ENCODE measurements at regions not wholly inside any gene's neighbourhood (a gene's known extent, or its start where the extent isn't known, plus 50 kb on each side); places are given as distances from the start of the nearest gene placed in this dataset.

DNA sequence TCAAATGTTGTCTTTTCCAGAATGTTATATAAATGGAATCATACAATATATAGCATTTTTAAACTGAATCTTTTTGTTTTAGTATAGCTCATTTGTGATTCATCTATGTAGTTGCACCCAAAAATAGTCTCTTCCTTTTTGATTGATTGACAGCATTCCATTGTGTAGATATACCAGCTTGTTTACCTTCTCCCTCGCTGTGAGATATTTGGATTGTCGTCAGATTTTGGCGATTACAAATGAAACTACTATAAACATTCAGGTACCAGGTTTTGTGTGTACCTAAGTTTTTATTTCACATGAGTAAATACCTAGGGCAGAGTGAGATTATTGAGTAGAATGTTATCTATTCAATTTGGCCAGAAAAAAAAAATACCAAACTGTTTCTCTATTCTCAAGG lies 584.7 kb upstream of the SORCS1 start:
- 75% methylated on average over 3 of the region's 3 CpGs for WGBS
- DNase-seq (ENCODE audit: extremely low spot score), result no peak
- intact Hi-C loops (cut with DNase I), result no loop called here
- no peak overlapping the region for H3K27ac ChIP-seq (replicated peaks in 1 of 4)
- no peaks in the 10 kb centered on the region for H3K27me3 ChIP-seq
- TF ChIP-seq, protein P1, sequence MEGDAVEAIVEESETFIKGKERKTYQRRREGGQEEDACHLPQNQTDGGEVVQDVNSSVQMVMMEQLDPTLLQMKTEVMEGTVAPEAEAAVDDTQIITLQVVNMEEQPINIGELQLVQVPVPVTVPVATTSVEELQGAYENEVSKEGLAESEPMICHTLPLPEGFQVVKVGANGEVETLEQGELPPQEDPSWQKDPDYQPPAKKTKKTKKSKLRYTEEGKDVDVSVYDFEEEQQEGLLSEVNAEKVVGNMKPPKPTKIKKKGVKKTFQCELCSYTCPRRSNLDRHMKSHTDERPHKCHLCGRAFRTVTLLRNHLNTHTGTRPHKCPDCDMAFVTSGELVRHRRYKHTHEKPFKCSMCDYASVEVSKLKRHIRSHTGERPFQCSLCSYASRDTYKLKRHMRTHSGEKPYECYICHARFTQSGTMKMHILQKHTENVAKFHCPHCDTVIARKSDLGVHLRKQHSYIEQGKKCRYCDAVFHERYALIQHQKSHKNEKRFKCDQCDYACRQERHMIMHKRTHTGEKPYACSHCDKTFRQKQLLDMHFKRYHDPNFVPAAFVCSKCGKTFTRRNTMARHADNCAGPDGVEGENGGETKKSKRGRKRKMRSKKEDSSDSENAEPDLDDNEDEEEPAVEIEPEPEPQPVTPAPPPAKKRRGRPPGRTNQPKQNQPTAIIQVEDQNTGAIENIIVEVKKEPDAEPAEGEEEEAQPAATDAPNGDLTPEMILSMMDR (IDR thresholded peaks at IDR 0.05), result no peak
- TF ChIP-seq POLR2A (IDR thresholded peaks at IDR 0.05; ENCODE audit: low read depth) (no peak), EP300 (IDR thresholded peaks at IDR 0.05) (no peak), POLR2AphosphoS5 (IDR thresholded peaks at IDR 0.05) (no peak)
- no peaks in the 10 kb centered on the region for H3K36me3 ChIP-seq
- H3K4me3 ChIP-seq, result no peak overlapping the region
- no peaks in the 10 kb centered on the region for H3K9me3 ChIP-seq
- H3K4me1 ChIP-seq, result no peaks in the 10 kb centered on the region

DNA sequence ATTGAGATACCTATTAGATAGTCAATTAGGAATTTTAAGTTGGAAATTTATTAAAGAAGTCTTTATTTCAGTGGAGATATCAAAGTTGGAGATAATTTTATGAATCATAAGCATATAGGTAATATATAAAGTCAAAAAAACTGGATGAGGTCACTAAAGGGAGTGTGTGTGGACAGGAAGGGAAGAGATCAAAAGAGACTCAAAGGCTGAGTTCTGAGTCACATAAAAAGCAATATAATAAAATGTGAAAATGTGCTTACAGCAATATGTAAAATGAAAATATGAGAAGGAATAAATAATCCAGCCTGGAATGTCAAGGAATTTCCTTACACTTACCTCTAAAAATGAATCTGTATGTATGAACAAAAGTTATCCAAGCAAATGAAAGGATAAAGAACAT lies 583.3 kb upstream of the SORCS1 start:
- TF ChIP-seq, protein P1 (IDR thresholded peaks at IDR 0.05), result no peak
- TF ChIP-seq POLR2AphosphoS5 (IDR thresholded peaks at IDR 0.05) (no peak), POLR2A (IDR thresholded peaks at IDR 0.05; ENCODE audit: low read depth) (no peak), EP300 (IDR thresholded peaks at IDR 0.05) (no peak)
- intact Hi-C loops (cut with DNase I), result no loop called here
- no peak overlapping the region for H3K4me3 ChIP-seq
- no peaks in the 10 kb centered on the region for H3K27me3 ChIP-seq
- no peaks in the 10 kb centered on the region for H3K36me3 ChIP-seq
- no peaks in the 10 kb centered on the region for H3K9me3 ChIP-seq
- no peaks in the 10 kb centered on the region for H3K4me1 ChIP-seq
- DNase-seq (ENCODE audit: extremely low spot score), result no peak
- no peak overlapping the region for H3K27ac ChIP-seq (replicated peaks in 1 of 4)

DNA sequence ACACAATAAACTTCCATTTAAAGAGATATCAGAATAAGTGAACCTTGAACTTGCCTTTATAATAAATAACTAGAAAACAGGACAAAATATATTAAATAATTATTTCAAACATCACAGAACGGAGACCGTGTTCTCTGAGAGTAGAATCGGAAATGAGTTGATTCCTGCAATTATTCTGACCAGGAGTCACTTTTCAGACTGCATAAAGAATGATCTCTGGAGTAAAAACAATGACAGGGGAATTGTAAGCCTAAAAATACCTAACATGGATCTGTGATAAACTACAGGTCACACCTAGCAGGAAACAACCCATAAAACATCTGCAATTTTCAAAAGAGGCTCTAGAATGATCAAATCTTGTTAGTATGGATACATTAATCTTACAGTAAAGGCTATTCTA lies 577.5 kb upstream of the SORCS1 start:
- no peaks in the 10 kb centered on the region for H3K27me3 ChIP-seq
- no peak for TF ChIP-seq POLR2AphosphoS5 (IDR thresholded peaks at IDR 0.05)
- no peak for TF ChIP-seq EP300 (IDR thresholded peaks at IDR 0.05)
- TF ChIP-seq, protein P1 (IDR thresholded peaks at IDR 0.05), result no peak
- TF ChIP-seq POLR2A (IDR thresholded peaks at IDR 0.05; ENCODE audit: low read depth), result no peak
- DNase-seq (ENCODE audit: extremely low spot score), result no peak
- no peaks in the 10 kb centered on the region for H3K9me3 ChIP-seq
- H3K27ac ChIP-seq (replicated peaks in 1 of 4), result no peak overlapping the region
- no peaks in the 10 kb centered on the region for H3K36me3 ChIP-seq
- WGBS, result 84% methylated on average over 3 of the region's 3 CpGs
- H3K4me3 ChIP-seq, result no peak overlapping the region
- peaks cover 0 to 8% (median 0%) of the 10 kb centered on the region in 4 donors for H3K4me1 ChIP-seq
- intact Hi-C loops (cut with DNase I), result no loop called here

DNA sequence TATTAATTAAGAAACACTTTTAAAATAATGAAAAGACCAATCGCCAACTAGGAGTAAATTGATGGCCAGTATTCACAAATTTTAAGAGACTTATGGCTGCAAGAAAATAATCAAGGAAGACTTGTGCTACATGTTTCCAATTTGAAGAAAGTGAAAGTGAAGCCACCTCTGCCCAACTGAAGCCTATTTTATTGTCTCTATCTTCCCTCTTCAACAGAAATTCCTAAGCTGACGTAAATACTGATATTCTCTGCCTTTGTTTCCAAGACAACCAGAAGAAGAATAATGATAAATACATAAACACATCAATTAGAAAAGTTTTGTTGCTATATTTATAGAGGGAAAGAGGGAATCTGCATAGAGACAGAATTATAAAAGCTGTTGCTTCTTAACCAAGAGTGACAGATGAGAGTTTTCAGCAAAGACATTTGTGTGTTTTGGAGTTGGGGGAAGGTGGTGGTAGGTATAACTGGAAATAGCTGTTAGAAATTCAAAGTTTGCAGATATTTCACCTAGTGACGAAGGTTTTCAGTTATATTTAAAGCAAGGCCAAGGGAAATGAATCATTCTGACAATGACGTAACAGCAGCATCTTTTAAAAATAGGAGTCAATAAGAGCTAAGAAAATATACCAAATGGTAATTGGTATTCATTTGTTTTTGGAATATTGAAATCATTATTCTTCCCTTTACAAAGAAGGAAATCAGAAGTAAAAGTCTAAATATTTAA lies 576.6 kb upstream of the SORCS1 start:
- intact Hi-C loops (cut with DNase I), result no loop called here
- TF ChIP-seq, protein P1 (IDR thresholded peaks at IDR 0.05), result no peak
- no peak for TF ChIP-seq POLR2AphosphoS5 (IDR thresholded peaks at IDR 0.05)
- TF ChIP-seq POLR2A (IDR thresholded peaks at IDR 0.05; ENCODE audit: low read depth), result no peak
- no peak for TF ChIP-seq EP300 (IDR thresholded peaks at IDR 0.05)
- no peaks in the 10 kb centered on the region for H3K36me3 ChIP-seq
- WGBS, result 48% methylated on average over 4 of the region's 4 CpGs
- no peaks in the 10 kb centered on the region for H3K27me3 ChIP-seq
- no peak overlapping the region for H3K27ac ChIP-seq (replicated peaks in 1 of 4)
- H3K4me3 ChIP-seq, result peak overlapping the region in 1 of 4 donors; percentile 3
- DNase-seq (ENCODE audit: extremely low spot score), result no peak
- peaks cover 0 to 8% (median 0%) of the 10 kb centered on the region in 4 donors for H3K4me1 ChIP-seq
- no peaks in the 10 kb centered on the region for H3K9me3 ChIP-seq

DNA sequence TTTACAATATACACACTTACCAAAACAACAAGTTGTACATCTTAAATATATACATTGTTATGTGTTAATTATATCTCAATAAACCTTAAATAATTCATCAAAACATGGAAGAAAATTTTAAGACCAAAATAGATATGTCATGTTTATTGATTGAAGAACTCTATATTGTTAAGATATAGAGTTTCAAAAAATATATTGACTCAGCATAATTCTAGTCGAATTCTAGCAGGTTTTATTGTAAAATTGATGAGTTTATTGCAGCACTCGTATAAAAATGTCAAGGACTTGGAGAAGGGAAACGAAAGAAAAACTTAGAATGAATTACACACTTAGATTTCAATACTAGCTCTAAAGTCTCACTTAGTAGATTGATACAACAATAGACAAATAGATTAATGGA lies 575.4 kb upstream of the SORCS1 start:
- TF ChIP-seq, protein P1 (IDR thresholded peaks at IDR 0.05), result no peak
- no peak for TF ChIP-seq EP300 (IDR thresholded peaks at IDR 0.05)

More for the DNA sequence above, 575.4 kb upstream of the SORCS1 start:
- H3K27ac ChIP-seq (replicated peaks in 1 of 4), result no peak overlapping the region
- no peak overlapping the region for H3K4me3 ChIP-seq
- no peaks in the 10 kb centered on the region for H3K27me3 ChIP-seq
- peaks cover 0 to under 1% (median 0%) of the 10 kb centered on the region in 4 donors for H3K9me3 ChIP-seq
- WGBS, result 82% methylated on average over 3 of the region's 3 CpGs
- no peaks in the 10 kb centered on the region for H3K36me3 ChIP-seq
- intact Hi-C loops (cut with DNase I), result no loop called here
- DNase-seq (ENCODE audit: extremely low spot score), result no peak
- H3K4me1 ChIP-seq, result peaks cover 0 to 8% (median 0%) of the 10 kb centered on the region in 4 donors
